ENCODE measurements at regions not wholly inside any gene's neighbourhood (a gene's known extent, or its start where the extent isn't known, plus 50 kb on each side); places are given as distances from the start of the nearest gene placed in this dataset.
"Not testable (repeated sequence)": the region's sequence is repeated elsewhere in the genome, so short reads cannot be mapped to it uniquely, and the experiment has no call there.

DNA sequence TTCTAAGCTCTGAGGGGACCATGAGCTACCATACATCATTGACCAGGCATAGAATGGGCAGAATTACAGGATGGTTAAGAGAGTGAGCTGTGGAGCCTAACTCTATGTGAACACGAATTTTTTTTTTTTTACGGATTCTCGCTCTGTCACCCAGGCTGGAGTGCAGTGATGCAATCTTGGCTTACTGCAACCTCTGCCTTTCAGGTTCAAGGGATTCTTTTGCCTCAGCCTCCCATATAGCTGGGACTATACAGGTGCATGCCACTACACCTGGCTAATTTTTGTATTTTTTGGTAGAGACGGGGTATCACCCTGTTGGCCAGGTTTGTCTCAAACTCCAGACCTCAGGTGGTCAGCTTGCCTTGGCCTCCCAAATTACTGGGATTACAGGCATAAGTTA, 72.8 kb upstream of the PCAT7 start:
- Histone ChIP-seq H2AFZ (ENCODE audit: low read depth) (no peak overlapping the region), H3K36me3 (ENCODE audit: insufficient read depth) (no peaks in the 10 kb centered on the region), H4K20me1 (ENCODE audit: insufficient read depth) (no peaks in the 10 kb centered on the region), H3K4me1 (ENCODE audit: low read depth, poor library complexity, severe bottlenecking) (no peaks in the 10 kb centered on the region), H3K4me3 (IDR thresholded peaks at IDR 0.05; ENCODE audit: insufficient read depth, low read depth, low read length) (no peak overlapping the region), H3K27me3 (ENCODE audit: insufficient read depth, low read depth) (no peaks in the 10 kb centered on the region), H3K9ac (no peak overlapping the region), H3K4me2 (no peak overlapping the region), H3K79me2 (ENCODE audit: insufficient read depth, low read depth) (no peaks in the 10 kb centered on the region), H3K27ac (no peak overlapping the region)
- TF ChIP-seq CTCF (conservative IDR thresholded peaks at IDR 0.05; ENCODE audit: low read depth, low read length), result no peak

DNA sequence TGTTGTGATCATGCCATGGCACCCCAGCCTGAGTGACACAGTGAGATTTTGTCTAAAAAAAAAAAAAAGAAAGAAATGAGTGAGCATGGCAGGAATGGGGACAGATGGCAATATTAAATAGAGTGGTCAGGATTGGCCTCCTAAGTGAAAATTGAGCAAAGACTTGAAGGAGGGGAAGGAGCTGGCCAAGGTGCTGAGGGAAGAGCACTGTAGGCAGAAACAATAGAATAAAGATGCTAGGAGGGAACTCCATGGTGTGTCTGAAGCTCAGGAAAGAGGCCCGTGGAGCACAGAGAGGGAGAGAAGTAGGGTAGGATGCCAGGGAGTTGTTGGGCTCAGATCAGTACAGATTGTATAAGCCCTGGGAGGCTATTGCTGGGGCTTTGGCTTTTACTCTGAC, 64.4 kb upstream of the PCAT7 start:
- H3K36me3 ChIP-seq (ENCODE audit: insufficient read depth), result no peaks in the 10 kb centered on the region
- no peak overlapping the region for H3K4me3 ChIP-seq (IDR thresholded peaks at IDR 0.05; ENCODE audit: insufficient read depth, low read depth, low read length)
- TF ChIP-seq CTCF (conservative IDR thresholded peaks at IDR 0.05; ENCODE audit: low read depth, low read length), result no peak
- H3K4me1 ChIP-seq (ENCODE audit: low read depth, poor library complexity, severe bottlenecking), result no peaks in the 10 kb centered on the region
- no peak overlapping the region for H3K9ac ChIP-seq
- H3K79me2 ChIP-seq (ENCODE audit: insufficient read depth, low read depth), result no peaks in the 10 kb centered on the region
- H3K27ac ChIP-seq, result no peak overlapping the region
- no peaks in the 10 kb centered on the region for H4K20me1 ChIP-seq (ENCODE audit: insufficient read depth)
- no peak overlapping the region for H2AFZ ChIP-seq (ENCODE audit: low read depth)
- no peaks in the 10 kb centered on the region for H3K27me3 ChIP-seq (ENCODE audit: insufficient read depth, low read depth)
- no peak overlapping the region for H3K4me2 ChIP-seq

DNA sequence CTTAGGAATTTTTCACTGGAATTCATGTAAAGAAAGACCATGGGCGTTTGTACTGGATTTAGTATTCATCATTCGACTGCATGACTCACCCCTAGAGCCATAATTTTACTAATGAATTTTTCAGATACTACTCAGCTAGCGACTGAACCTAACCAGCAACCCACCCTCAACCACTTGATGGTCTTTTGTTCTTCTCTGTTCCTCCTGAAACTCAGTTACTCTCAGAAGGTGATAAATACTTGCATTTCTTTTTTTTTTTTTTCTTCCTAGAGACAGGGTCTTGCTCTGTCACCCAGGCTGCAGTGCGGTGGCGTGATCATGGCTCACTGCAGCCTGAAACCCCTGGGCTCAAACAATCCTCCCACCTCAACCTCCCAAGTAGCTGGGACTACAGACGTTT, 62.8 kb upstream of the PCAT7 start:
- H3K27ac ChIP-seq; H3K9ac ChIP-seq; H3K79me2 ChIP-seq (ENCODE audit: insufficient read depth, low read depth); H3K4me1 ChIP-seq (ENCODE audit: low read depth, poor library complexity, severe bottlenecking); H2AFZ ChIP-seq (ENCODE audit: low read depth); H3K36me3 ChIP-seq (ENCODE audit: insufficient read depth); H4K20me1 ChIP-seq (ENCODE audit: insufficient read depth); H3K27me3 ChIP-seq (ENCODE audit: insufficient read depth, low read depth); H3K4me3 ChIP-seq (IDR thresholded peaks at IDR 0.05; ENCODE audit: insufficient read depth, low read depth, low read length); H3K4me2 ChIP-seq: not testable (repeated sequence)

DNA sequence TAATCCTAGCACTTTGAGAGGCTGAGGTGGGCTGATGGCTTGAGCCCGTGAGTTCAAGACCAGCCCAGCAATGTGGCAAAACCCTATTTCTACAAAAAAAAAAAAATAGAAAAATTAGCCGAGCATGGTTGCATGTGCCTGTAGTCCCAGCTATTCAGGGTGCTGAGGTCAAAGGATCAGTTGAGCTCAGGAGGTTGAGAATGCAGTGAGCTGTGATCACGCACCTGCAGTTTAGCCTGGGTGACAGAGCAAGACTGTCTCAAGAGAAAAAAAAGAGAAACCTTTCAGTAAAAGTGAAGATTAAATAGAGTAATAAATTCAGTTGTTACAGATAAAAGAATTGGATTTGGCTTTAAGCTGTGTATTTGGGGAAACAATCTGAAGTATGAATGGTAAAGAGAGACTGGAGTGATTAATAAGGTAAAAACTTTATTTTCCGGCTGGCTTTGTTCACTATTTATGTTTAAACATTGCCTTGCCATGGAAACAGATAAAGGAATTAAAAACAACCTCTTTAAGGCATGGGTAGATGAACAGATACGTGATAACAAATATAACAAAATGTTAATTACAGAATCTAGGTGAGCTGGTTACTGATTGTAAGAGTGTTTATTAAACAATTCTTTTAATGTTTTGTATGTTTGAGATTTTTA, 56.0 kb upstream of the PCAT7 start:
- Histone ChIP-seq H3K4me2 (no peak overlapping the region), H3K27me3 (ENCODE audit: insufficient read depth, low read depth) (no peaks in the 10 kb centered on the region), H3K27ac (no peak overlapping the region), H3K36me3 (ENCODE audit: insufficient read depth) (no peaks in the 10 kb centered on the region), H3K9ac (no peak overlapping the region), H3K79me2 (ENCODE audit: insufficient read depth, low read depth) (no peaks in the 10 kb centered on the region), H2AFZ (ENCODE audit: low read depth) (no peak overlapping the region), H3K4me1 (ENCODE audit: low read depth, poor library complexity, severe bottlenecking) (no peaks in the 10 kb centered on the region), H4K20me1 (ENCODE audit: insufficient read depth) (no peaks in the 10 kb centered on the region), H3K4me3 (IDR thresholded peaks at IDR 0.05; ENCODE audit: insufficient read depth, low read depth, low read length) (no peak overlapping the region)
- no peak for TF ChIP-seq CTCF (conservative IDR thresholded peaks at IDR 0.05; ENCODE audit: low read depth, low read length)

GRCh38 chr9:94504358-94504757, 50.5 kb upstream of the PCAT7 start:
- Histone ChIP-seq H2AFZ (ENCODE audit: low read depth) (no peak overlapping the region), H3K4me1 (ENCODE audit: low read depth, poor library complexity, severe bottlenecking) (no peaks in the 10 kb centered on the region), H3K4me3 (IDR thresholded peaks at IDR 0.05; ENCODE audit: insufficient read depth, low read depth, low read length) (no peak overlapping the region), H3K4me2 (no peak overlapping the region), H3K27ac (no peak overlapping the region), H4K20me1 (ENCODE audit: insufficient read depth) (no peaks in the 10 kb centered on the region), H3K79me2 (ENCODE audit: insufficient read depth, low read depth) (no peaks in the 10 kb centered on the region), H3K27me3 (ENCODE audit: insufficient read depth, low read depth) (no peaks in the 10 kb centered on the region), H3K9ac (no peak overlapping the region), H3K36me3 (ENCODE audit: insufficient read depth) (no peaks in the 10 kb centered on the region)
- TF ChIP-seq CTCF (conservative IDR thresholded peaks at IDR 0.05; ENCODE audit: low read depth, low read length), result no peak
